HEK293T (cell line): ENCODE measurements at regions not wholly inside any gene's neighbourhood (a gene's known extent, or its start where the extent isn't known, plus 50 kb on each side); places are given as distances from the start of the nearest gene placed in this dataset.
"Not testable (repeated sequence)": the region's sequence is repeated elsewhere in the genome, so short reads cannot be mapped to it uniquely, and the experiment has no call there.

Source experiments
- BHLHE40 ChIP-seq: fragments of 450-650 bp; IDR thresholded peaks from 2 replicates; pipeline ENCODE4 v1.6.1; 2016; ENCODE audit warnings: mild to moderate bottlenecking, moderate library complexity, borderline replicate concordance
- CTBP1 ChIP-seq: fragments of 450-650 bp; IDR thresholded peaks from 2 replicates; pipeline ENCODE4 v1.6.1; 2016; ENCODE audit warnings: borderline replicate concordance
- ELF4 ChIP-seq: fragments of 450-650 bp; IDR thresholded peaks from 2 replicates; pipeline ENCODE4 v1.6.1; 2017; ENCODE audit warnings: antibody characterized with exemption
- FOXA1 ChIP-seq: fragments of 450-650 bp; IDR thresholded peaks from 2 replicates; pipeline ENCODE4 v1.6.1; 2016; ENCODE audit warnings: mild to moderate bottlenecking
- FOXM1 ChIP-seq: fragments of 450-650 bp; IDR thresholded peaks from 2 replicates; pipeline ENCODE4 v1.6.1; 2017; ENCODE audit warnings: mild to moderate bottlenecking, borderline replicate concordance
- L3MBTL2 ChIP-seq: fragments of 450-650 bp; conservative IDR thresholded peaks from 2 replicates; pipeline ENCODE4 v1.6.1; 2016; ENCODE audit warnings: mild to moderate bottlenecking
- LEF1 ChIP-seq: fragments of 450-650 bp; IDR thresholded peaks from 2 replicates; pipeline ENCODE4 v1.6.1; 2017; ENCODE audit warnings: mild to moderate bottlenecking, borderline replicate concordance
- NFRKB ChIP-seq: fragments of 450-650 bp; IDR thresholded peaks from 2 replicates; pipeline ENCODE4 v1.6.1; 2016; ENCODE audit warnings: mild to moderate bottlenecking, moderate library complexity
- SP1 ChIP-seq: fragments of 450-650 bp; IDR thresholded peaks from 2 replicates; pipeline ENCODE4 v1.6.1; 2017
- SUZ12 ChIP-seq: fragments of 450-650 bp; IDR thresholded peaks from 2 replicates; pipeline ENCODE4 v1.6.1; 2016; ENCODE audit warnings: mild to moderate bottlenecking
- TARDBP ChIP-seq: fragments of 450-650 bp; IDR thresholded peaks from 2 replicates; pipeline ENCODE4 v1.6.1; 2016
- ZNF384 ChIP-seq: fragments of 450-650 bp; IDR thresholded peaks from 2 replicates; pipeline ENCODE4 v1.6.1; 2016

DNA sequence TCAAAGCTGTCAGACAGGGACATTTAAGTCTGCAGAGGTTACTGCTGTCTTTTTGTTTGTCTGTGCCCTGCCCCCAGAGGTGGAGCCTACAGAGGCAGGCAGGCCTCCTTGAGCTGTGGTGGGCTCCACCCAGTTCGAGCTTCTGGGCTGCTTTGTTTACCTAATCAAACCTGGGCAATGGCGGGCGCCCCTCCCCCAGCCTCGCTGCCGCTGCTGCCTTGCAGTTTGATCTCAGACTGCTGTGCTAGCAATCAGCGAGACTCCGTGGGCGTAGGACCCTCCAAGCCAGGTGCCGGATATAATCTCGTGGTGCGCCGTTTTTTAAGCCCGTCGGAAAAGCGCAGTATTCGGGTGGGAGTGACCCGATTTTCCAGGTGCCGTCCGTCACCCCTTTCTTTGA, 107.1 kb upstream of the KLF12 start:
- TF ChIP-seq SP1, TARDBP, L3MBTL2, SUZ12, BHLHE40, LEF1, FOXA1, FOXM1, ELF4, NFRKB, CTBP1, ZNF384: not testable (repeated sequence)
